ENCODE measurements at regions not wholly inside any gene's neighbourhood (a gene's known extent, or its start where the extent isn't known, plus 50 kb on each side); places are given as distances from the start of the nearest gene placed in this dataset.

DNA sequence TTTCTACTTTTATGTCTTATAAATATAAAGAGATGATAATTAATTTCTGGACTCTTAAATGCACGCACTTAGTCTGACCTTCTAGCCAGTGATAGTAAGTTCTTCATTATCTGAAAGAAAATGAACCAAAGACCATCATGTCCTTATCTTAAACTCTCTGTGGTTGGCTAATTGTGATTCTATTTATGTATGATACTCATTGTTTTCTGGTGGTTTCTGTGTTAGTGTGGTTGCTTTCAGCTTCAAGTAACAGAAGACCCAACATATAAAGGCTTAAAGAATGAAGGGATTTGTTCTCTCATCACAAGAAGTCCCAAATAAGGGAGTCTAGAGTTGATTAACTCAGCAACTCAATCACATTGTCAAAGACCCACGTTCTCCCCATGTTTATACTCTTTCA is 225.2 kb upstream of the TANK start:
- TF ChIP-seq, protein P1, sequence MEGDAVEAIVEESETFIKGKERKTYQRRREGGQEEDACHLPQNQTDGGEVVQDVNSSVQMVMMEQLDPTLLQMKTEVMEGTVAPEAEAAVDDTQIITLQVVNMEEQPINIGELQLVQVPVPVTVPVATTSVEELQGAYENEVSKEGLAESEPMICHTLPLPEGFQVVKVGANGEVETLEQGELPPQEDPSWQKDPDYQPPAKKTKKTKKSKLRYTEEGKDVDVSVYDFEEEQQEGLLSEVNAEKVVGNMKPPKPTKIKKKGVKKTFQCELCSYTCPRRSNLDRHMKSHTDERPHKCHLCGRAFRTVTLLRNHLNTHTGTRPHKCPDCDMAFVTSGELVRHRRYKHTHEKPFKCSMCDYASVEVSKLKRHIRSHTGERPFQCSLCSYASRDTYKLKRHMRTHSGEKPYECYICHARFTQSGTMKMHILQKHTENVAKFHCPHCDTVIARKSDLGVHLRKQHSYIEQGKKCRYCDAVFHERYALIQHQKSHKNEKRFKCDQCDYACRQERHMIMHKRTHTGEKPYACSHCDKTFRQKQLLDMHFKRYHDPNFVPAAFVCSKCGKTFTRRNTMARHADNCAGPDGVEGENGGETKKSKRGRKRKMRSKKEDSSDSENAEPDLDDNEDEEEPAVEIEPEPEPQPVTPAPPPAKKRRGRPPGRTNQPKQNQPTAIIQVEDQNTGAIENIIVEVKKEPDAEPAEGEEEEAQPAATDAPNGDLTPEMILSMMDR (IDR thresholded peaks at IDR 0.05) = no peak
- no peak for TF ChIP-seq EZH2 (IDR thresholded peaks at IDR 0.05; ENCODE audit: borderline replicate concordance, insufficient read depth, low read depth, low read length, poor library complexity, severe bottlenecking)

Measured in B cell (primary cell).